ENCODE measurements at regions not wholly inside any gene's neighbourhood (a gene's known extent, or its start where the extent isn't known, plus 50 kb on each side); places are given as distances from the start of the nearest gene placed in this dataset.
"Not testable (repeated sequence)": the region's sequence is repeated elsewhere in the genome, so short reads cannot be mapped to it uniquely, and the experiment has no call there.

DNA sequence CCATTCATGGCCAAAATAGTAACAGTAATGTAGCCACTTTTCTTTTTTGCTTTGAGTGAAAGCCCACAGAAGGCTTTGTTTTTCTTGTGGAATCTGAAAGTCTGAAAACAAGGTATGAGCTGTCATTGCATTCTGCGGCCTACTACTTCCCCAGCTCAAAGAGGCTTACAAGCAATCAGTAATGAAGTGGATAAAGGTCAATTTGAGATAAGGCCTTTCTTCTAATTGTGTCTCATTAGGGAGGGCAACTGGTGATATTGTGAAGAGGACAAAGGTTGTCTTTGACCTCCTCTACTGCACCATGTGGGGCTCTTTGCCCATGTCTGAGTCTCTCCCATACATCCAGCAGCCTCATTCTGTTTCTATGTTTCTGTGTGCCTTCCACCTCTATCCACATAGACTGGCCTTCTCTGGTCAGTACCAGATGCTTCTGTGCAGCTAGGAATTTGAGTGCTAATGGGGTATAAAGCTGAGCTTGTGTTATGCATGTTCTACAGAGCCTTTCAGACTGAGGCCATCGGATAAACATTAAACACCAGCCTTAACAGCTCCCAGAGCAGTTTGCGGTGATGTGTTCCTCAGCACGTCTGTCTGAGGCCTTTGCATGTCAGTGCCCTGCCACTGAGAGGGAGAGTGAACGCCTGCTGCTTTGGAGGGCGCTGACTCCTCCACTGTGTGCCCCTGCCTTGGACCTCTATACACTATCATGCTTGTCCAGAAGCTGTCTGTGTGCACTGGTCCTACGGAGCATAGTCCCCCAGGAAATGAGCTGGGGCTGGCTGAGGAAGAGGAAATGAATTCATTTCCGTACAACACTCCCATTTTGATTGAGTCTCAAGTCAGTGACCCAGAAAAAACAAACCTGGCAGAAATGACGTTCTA, 80.2 kb downstream of the SH2D1A start:
- no peak for DNase-seq

DNA sequence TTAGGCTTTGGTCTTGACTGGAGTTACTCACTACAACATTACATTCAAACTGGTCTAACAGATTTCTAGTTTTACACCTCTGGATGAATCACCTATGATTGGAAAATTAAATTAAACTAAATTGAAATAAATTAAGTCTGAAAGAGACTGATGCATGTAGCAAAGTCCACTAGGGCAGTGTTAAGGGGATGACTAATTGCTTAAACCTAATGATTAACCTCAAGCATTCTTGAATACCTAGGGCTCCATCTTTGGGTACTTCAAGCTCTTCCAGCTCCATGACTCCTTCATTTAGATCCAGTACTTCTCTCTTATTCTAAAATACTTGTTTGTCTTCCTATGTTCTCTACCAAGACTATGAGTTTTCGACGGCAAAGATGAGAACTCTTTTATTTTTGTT, 86.8 kb downstream of the SH2D1A start:
- DNase-seq: no peak

DNA sequence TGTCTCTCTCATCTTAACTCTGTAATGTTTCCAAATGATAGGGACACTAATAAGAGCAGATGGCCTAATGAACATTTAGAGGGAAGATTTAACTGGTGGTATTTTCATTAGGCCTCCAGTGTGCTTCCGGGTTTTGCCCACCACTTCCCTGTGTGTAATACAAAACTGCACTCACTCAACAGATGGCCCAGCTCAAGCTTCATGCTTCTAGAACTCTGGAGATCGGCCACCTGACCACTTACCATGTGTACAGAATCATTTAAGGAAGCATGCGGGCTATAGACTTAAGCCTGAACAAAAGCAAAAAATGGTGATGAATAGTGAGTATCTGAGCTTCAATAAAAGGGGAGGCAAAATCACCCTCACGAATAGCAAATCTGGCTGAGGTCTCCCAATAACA, 89.3 kb downstream of the SH2D1A start:
- no peak for DNase-seq

DNA sequence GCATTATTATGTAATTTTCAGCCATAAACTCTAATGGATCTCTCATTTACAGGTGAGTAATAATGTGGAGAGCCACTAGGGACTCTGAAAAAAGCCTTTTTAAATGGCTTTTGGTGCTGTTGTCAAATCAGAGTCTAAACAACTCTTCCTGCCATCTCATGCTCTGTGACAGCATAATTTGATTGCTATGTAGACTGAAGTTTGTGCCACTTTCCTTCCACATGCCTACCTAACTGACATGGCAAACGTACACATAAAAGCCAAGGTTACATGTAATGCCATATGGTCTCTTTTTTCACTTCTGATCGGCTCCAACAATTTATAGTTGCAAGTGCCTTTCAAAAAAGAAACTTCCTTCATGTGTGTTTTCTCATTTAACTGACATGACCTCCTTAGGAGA, 94.3 kb downstream of the SH2D1A start:
- DNase-seq: no peak

DNA sequence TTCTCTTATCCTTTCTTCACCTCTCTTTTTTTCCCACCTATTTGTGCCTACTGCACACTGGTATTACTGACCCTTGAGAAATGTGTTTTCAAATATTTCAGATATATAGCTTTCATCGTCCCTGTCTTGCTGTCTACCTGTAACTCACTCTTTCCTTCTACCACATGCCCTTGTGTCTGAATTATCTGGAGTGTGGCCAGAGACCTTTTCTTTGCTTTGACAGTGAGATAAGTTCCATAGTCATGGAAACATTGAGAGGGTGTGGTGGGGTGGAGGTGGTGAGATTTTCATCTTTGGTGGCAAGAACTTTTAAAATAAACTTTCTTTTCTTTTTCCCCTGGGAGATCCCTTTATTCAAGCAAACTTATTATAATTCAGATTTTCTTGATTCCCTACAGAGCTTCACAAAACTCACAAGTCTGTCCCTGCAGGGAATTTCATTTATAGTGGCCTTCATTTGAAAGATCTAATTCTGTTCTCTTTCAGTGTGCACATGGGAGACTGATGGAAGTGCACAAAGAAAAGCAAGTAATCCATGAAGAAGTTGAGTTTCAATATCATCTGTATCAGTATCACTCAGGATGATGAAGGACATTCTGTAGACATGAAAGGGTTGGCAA, 95.7 kb downstream of the SH2D1A start:
- DNase-seq: no peak

DNA sequence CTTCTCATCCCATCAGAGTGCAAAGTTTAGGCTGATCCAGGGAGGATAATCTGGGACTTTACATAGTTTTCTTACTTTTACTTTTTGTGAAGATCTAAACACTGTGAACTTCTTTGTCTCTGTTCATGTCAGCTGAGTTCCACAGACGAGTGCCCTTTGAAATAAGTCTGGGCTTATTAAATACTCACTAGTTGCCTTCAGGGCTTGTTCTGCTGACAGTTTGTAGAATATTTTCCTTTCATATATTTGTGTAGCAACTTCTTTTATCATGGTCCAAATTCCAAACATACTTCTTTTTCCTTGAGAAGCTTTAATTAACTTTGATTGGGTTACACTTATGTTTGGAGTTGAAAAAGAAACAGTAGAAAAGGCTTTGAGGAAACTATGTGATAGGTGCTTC, 109.6 kb downstream of the SH2D1A start:
- DNase-seq: no peak

DNA sequence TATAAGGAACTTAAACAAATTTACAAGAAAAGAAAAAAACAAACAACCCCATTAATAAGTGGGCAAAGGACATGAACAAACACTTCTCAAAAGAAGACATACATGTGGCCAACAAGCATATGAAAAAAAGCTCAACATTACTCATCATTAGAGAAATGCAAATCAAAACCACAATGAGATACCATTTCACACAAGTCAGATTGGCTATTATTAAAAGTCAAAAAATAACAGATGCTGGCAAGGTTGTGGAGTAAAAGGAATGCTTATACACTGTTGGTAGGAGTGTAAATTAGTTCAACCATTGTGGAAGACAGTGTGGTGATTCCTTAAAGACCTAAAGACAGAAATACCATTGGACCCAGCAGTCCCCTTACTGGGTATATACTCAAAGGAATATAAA, 113.5 kb downstream of the SH2D1A start:
- DNase-seq: not testable (repeated sequence)

DNA sequence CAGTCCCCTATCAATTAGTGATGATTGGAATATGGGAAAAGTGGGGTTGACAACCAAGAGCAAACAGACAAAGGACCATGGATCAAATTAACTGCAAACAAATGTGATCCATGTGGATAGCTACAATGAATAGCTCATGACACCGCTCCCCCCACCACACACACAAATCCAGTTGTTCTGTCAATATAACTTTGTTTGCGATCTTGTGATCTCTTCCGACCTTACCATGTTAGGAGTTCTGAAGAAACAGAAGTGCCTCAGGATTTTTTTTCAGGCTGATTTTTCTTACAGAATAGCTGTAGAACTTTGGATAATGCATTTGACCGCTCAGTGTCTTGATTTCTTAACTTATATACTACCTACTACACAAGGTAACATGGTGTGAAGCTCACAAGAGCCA, 116.6 kb downstream of the SH2D1A start:
- DNase-seq: no peak

DNA sequence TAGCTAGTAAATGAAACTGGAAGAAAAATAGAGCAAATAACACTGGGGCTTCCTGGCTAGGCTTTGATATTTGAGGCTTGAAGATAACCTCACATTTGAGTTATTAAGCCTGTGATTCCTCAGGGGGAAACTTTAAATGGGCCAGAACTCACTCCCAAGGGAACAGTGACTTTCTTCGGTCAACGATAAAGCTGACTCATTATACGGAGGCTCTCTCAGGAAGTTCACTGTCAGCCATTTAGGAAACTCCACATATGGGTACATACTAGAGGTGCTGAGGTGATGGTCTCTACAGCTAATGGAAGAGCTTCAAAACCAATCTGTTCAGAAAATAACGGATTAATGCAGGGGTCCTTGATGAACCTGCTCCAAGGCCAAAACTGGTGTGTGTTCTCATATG, 120.8 kb downstream of the SH2D1A start:
- DNase-seq: no peak

DNA sequence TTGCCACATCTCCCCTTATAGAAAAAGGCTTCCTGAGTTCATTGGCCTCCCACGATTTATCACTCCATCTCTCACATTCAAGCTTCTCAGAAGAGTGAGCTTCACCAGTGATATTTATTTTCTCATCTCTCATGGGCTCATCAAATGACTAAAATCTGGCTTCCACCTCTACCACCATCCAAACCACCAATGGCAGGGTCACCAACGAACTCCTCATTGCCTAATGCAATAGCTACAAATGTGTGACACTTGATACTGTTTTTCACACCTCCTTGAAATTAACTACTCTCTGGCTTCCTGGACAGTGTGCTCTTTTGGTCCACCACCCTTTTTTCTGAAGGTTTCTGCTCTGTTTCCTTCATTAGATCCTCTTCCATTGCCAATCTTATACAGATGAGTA, 129.0 kb downstream of the SH2D1A start:
- no peak for DNase-seq

DNA sequence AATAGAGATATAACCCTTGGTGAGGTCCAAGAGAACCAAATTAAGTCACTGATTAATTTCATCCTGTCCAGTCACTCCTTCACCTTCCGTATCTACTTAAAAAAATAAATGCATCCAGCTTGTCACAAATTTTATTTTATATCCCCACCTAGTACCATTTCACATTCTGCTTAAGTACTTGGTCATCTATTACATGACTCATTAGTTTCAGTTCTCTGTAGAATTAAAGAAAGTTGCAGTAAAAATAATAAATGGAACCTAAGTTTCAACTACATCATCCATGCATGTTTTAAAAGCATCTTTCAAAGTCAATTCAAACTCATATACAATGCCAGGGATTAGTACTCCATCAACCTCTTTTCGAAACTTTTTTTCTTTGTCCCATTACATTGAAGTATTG, 130.2 kb downstream of the SH2D1A start:
- DNase-seq: no peak

DNA sequence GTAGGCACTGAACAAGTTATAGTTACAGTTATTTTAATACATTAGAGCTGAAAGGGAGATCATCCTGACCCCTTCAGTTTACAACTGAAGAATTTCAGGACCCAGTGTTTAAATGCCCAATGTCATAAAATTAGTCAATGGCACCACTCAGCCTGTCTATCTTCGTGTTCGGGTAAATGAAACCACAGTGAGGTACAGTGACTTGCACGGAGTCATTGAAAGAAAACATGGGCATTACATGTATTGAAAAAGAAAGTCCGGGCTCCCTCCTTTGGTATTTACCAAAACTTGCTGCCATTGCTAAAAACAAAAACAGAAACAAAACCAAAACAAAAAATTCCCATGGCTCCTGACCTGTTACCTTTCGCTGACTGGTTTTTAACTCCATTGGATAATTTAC, 131.7 kb downstream of the SH2D1A start:
- no peak for DNase-seq

DNA sequence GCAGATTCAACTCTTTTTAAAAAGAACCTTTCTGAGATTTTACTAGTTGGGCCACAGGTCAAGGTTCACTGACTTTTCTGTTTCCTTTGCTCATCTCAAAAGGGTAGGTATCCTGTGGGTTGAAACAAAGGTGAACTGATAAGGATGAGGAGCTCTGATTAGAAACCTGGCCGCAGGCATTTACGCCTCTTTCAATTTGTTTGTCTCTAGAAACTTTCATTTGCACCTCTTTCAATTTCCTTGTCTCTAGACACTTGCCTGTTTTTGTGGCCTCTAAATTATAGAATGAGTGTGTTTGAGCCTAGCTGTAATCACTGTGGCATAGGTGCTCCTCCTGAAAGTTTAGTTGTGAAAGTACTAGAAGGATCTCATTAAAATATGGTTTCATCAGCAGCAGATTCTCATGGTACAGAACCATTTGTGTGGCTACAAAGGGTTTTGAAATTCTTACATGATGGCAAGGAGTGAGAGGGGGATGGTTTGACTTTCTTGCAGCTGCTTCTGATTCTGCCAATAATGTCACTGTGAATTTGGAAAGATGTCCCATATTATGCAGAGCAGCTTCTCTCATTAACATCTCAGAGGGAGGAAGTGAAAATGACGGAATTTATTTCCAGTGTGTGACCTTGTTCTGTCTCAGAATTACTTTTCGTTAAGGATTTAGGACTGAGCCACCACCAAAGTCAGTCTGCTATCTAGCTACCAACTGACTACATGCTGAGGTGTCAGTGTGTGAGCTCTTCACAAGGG, 142.2 kb downstream of the SH2D1A start:
- DNase-seq: no peak

DNA sequence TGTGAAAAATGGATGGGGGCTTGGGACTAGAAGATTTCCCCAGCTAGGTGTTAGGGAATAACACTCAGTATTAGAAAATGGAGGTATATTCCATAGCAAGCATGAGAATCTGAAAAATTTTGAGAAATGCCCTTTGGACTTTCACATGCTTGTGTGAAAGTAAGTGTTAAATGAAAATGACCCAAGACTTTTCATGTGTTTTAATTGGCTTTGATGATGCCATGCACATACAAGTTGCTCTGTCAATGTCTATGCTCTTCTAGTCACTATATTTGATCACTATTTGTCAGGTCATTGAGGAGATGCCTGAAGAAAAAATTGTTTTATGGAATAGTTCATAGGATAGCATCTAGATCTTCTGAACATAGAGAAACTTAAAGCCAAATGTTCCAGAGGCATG, 147.6 kb downstream of the SH2D1A start:
- DNase-seq: no peak

DNA sequence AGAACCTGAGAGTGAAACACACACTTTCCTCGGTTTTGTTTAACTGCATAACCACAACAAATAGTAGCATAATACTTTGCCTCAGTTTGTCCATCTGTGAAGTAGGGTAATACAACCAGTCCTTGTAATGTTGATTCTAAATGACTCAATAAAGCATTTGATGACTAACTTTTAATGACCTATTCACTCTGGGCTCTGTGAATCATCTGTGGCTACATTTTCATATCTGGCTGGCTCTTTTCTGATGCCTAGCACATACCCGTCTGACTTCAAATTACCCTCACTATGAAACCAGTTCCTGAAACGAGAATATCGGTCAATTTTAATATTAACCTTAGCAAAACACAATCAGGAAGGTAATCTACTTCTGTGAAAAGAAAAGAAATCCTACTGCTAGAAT, 151.0 kb downstream of the SH2D1A start:
- no peak for DNase-seq

DNA sequence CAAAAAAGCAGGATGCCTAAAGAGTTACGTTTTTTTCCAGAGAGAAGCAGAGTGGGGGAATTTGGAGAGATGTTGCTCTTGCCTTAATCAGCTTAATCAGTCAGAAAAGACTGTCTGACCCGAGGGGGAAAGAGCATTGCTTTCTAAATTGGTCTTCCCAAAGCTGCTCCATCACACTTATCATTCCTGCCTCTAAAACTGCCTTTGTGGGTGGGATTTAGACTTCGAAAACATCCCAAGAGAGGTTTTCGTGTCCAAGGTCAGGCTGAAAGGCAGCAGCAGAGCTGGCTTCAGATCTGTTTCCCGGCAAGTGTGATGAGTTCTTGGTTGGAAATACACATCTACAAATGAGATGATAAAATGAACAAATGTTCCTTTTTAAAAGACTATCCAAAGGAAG, 155.2 kb downstream of the SH2D1A start:
- DNase-seq: no peak

DNA sequence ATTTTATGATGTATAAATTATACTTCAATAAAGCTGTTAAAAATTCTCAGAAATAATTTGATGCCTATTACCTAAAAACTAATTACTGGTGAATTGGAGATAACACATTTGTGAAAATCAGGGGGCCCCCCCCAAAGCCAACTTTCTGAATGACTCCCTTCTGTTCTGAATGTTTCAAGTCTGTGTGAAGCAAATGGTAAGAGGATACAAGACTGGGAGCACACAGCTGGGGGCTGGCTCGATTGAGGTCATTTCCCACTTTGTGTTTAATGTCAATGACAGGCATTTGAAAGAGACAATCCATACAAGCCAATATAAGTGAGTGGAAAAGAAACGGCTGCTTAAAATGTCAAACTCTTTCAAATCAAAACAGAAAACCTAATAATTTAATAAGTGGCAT, 155.8 kb downstream of the SH2D1A start:
- no peak for DNase-seq

DNA sequence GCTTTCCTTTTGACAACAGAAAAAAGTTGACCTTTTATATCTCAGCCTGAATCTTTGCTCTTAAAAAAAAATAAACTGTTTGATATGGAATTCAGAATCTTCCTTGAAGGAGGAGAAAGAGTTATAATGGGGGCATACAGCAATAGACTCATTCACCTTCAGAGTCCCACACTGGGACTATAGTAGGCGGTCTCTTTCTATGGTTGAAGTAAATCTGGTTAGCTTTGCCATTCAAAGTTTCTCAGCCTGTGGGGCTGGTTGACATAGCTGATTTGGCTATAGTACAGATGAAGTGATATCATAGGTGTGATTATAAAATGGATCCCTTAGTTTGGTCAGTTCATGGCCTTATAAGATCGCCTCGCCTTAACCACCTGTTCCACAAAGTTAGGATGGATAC, 156.2 kb downstream of the SH2D1A start:
- DNase-seq: no peak

DNA sequence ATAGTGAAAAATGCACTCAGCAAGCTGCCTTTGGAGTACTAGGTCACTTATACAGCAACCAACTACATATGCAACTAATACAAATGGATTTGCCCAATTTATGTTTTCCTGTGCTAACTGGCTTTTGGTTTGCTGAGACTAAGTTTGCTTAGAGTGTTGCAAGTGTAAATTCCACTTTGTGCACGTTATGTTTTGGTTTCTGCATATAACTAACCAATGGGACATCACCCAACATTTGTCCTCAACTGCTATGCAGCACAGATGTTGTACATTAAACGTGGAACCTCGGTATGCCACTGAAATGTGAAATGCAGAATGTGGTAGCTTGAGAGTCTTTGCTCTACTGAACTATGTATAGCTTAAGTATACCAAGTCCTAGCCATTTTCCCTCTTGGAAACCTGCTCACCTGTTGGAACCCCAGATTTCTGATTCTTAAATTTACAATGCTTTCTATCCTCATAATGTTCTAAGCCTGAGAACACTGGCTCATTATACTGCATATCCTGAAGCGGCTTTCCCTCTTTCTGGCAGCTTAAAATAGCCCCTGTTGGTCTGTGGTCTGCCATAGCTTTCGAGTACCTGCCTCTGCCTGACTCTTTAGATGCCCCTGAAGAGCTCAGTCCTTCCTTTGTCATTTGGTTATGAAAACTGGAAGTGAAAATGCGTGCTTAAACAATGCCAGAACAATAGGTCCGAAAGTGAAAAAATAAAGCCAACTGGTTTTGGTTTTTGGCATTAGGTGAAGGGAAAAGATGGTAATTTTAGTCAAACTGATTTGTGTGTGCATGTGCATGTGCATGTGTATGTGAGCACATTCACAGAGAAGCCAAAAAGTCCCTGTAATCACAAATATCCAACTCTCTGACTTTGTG, 158.0 kb downstream of the SH2D1A start:
- no peak for DNase-seq

DNA sequence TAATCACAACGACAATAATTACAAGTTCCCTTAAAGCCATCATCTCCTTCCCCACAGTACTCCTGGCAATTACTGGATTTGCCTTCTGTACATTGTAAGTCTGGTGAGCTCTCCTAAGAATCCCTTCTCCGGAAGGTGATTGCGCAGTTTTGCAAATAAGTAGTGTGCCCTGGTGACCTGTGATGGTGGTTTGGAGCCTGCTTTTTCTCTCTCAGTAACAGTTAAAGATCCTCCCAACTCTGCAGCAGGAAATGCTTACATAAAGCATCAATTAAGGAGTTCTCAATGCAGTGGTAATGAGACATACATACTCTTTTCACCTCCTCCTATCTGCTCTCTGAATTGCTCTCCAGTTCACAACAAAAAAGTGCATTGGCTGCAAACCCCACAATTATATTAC, 159.7 kb downstream of the SH2D1A start:
- no peak for DNase-seq

DNA sequence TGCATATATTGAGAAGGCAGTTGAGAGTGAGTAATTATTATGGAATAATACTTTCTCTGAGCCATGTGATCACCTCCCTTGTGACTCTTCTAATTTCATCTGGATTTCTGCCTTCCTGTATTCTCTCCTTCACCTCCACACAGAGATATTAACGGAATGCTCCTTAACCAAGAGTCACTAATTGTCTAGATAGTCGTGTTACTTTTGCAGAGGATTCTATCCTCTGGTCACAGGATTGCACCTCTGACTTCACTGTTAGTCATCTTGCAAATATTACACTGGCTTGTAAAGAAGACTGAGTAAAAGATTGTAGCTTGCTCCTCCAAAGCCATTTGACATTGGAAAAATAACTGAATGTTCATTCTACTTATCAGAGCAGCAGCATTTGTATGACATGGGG, 160.9 kb downstream of the SH2D1A start:
- no peak for DNase-seq

DNA sequence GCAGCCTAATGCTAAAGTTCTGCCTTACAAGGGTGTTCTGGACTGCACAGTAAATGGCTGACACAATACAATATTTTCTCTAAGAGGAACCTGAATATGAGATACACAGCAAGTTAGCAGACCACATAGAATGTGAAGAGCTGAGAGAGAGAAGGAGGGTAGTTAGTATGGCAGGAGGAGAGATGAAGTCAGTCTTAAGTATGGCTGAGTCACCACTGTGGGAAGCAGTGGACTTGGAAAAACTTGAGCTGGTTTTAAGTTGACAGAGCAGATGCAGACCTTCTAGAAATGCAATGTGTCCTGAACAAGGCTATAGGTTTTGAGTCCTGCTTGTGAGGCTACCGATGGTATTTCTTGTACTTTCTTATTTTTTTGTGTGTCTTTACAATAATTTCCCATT, 172.5 kb downstream of the SH2D1A start:
- no peak for DNase-seq

DNA sequence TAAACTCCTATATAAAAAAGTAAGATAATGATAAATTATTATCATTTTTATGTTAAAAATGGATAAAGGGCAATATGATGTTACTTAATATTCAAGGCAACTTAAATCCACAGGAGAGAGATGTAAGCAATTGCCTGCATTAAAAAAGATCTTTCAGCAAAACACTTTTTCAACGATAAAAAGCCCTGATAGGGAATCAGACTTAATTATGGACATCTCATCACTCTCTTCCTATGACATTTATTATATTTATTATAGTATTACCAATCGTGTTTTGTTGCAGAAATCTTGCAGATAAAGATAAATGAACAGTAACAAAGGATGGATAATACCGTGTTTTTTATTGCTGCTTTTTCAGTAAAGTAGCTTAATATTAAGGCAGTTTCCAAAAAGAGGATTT, 178.5 kb downstream of the SH2D1A start:
- DNase-seq: no peak

All from CD4-positive, alpha-beta T cell treated with Interleukin-6 for 4 hours (primary cell).